OCI-LY3 (cell line): ENCODE measurements at regions not wholly inside any gene's neighbourhood (a gene's known extent, or its start where the extent isn't known, plus 50 kb on each side); places are given as distances from the start of the nearest gene placed in this dataset.

Source experiments
- H2AFZ ChIP-seq: fragments of 200-600, 300-600 bp; shearing (Covaris generic); 2 replicates; pipeline ENCODE4 v1.6.0; 2014; ENCODE audit warnings: antibody characterized with exemption, low read depth, low read length
- H3K27ac ChIP-seq: fragments of 200-600, 300-600 bp; sonication (generic); 2 replicates; pipeline ENCODE4 v1.5.1; 2014; ENCODE audit warnings: mild to moderate bottlenecking, low read length, moderate library complexity, mixed read lengths
- H3K27me3 ChIP-seq: fragments of 200-600, 300-600 bp; sonication (generic); 2 replicates; pipeline ENCODE4 v1.6.1; 2014; ENCODE audit warnings: low read depth, low read length, mixed read lengths
- H3K36me3 ChIP-seq: fragments of 200-600, 300-600 bp; sonication (generic); replicated peaks from 2 replicates; pipeline ENCODE3; 2014; ENCODE audit warnings: low read depth, low read length, mixed read lengths
- H3K4me1 ChIP-seq: fragments of 300-600, 200-600 bp; sonication (generic); 2 replicates; pipeline ENCODE4 v1.6.1; 2014; ENCODE audit warnings: low read length, mixed read lengths
- H3K4me2 ChIP-seq: fragments of 200-600, 300-600 bp; sonication (generic); 2 replicates; pipeline ENCODE4 v1.6.1; 2014; ENCODE audit warnings: low read length, mixed read lengths
- H3K4me3 ChIP-seq: fragments of 300-600, 200-600 bp; sonication (generic); 2 replicates; pipeline ENCODE4 v1.5.1; 2014; ENCODE audit warnings: antibody characterized with exemption, mild to moderate bottlenecking, low read length, moderate library complexity
- H3K79me2 ChIP-seq: fragments of 300-600, 200-600 bp; shearing (Covaris generic); 2 replicates; pipeline ENCODE4 v1.6.1; 2014; ENCODE audit warnings: mild to moderate bottlenecking, low read length, mixed read lengths
- H3K9ac ChIP-seq: fragments of 300-600, 200-600 bp; shearing (Covaris generic); 2 replicates; pipeline ENCODE4 v1.6.0; 2014; ENCODE audit warnings: mild to moderate bottlenecking, low read length, moderate library complexity
- H3K9me3 ChIP-seq: fragments of 200-600, 300-600 bp; shearing (Covaris generic); 2 replicates; pipeline ENCODE4 v1.6.1; 2014; ENCODE audit warnings: low read length, mixed read lengths; ENCODE audit not compliant: insufficient read depth
- H4K20me1 ChIP-seq: fragments of 200-600, 300-600 bp; sonication (generic); 2 replicates; pipeline ENCODE4 v1.6.1; 2016; ENCODE audit warnings: low read length, mixed read lengths; ENCODE audit not compliant: insufficient read depth
- CTCF ChIP-seq: fragments of 200-600, 300-600 bp; sonication (generic); IDR thresholded peaks from 2 replicates; pipeline ENCODE4 v1.5.1; 2014; ENCODE audit warnings: antibody characterized with exemption, low read length, low read depth
- EZH2phosphoT487 ChIP-seq: fragments of 200-600 bp; shearing (Covaris generic); IDR thresholded peaks from 2 replicates; pipeline ENCODE4 v1.6.1; 2018; ENCODE audit warnings: antibody characterized with exemption, mixed run types, low read depth

- Histone ChIP-seq H3K4me2 (no peak overlapping the region), H3K4me1 (no peaks in the 10 kb centered on the region), H3K27ac (no peak overlapping the region), H3K9ac (no peak overlapping the region), H4K20me1 (no peaks in the 10 kb centered on the region), H2AFZ (no peak overlapping the region), H3K79me2 (no peaks in the 10 kb centered on the region), H3K9me3 (no peaks in the 10 kb centered on the region), H3K36me3 (no peaks in the 10 kb centered on the region), H3K27me3 (no peaks in the 10 kb centered on the region; the same call in 1 of the 2 replicates), H3K4me3 (no peak overlapping the region)
- no peak for TF ChIP-seq CTCF
Measured at GRCh38 chr17:65404761-65405160, 156.7 kb downstream of the AXIN2 start.

- TF ChIP-seq EZH2phosphoT487, result no peak
- no peak for TF ChIP-seq CTCF
- H3K4me1 ChIP-seq, result no peaks in the 10 kb centered on the region
Measured at GRCh38 chr17:65403626-65404025, 157.8 kb downstream of the AXIN2 start.

GRCh38 chr17:65402513-65403496 is 158.6 kb downstream of the AXIN2 start:
- Histone ChIP-seq H3K79me2 (no peaks in the 10 kb centered on the region), H3K9me3 (no peaks in the 10 kb centered on the region)

More at GRCh38 chr17:65403626-65404025, 157.8 kb downstream of the AXIN2 start:
- Histone ChIP-seq H3K4me2 (no peak overlapping the region), H3K27ac (no peak overlapping the region), H3K27me3 (no peaks in the 10 kb centered on the region; the same call in 1 of the 2 replicates), H3K4me3 (no peak overlapping the region), H3K9ac (no peak overlapping the region), H4K20me1 (no peaks in the 10 kb centered on the region), H3K79me2 (no peaks in the 10 kb centered on the region), H2AFZ (no peak overlapping the region), H3K9me3 (no peaks in the 10 kb centered on the region), H3K36me3 (no peaks in the 10 kb centered on the region)

More at GRCh38 chr17:65402513-65403496, 158.6 kb downstream of the AXIN2 start:
- Histone ChIP-seq H3K9ac (no peak overlapping the region), H3K27ac (no peak overlapping the region), H3K4me3 (no peak overlapping the region), H3K4me1 (no peaks in the 10 kb centered on the region), H4K20me1 (no peaks in the 10 kb centered on the region), H3K36me3 (no peaks in the 10 kb centered on the region), H2AFZ (no peak overlapping the region), H3K27me3 (no peaks in the 10 kb centered on the region; the same call in 1 of the 2 replicates), H3K4me2 (no peak overlapping the region)
- TF ChIP-seq CTCF (no peak), EZH2phosphoT487 (no peak)
